ENCODE measurements at regions not wholly inside any gene's neighbourhood (a gene's known extent, or its start where the extent isn't known, plus 50 kb on each side); places are given as distances from the start of the nearest gene placed in this dataset.
"Not testable (repeated sequence)": the region's sequence is repeated elsewhere in the genome, so short reads cannot be mapped to it uniquely, and the experiment has no call there.

- TF ChIP-seq CTCF (IDR thresholded peaks at IDR 0.05); ZFX (IDR thresholded peaks at IDR 0.05; ENCODE audit: borderline replicate concordance): not testable (repeated sequence)
Observed at GRCh38 chr13:31584221-31584620, 155.1 kb upstream of the RXFP2 start.

All from 22Rv1 (cell line).